ENCODE measurements at regions not wholly inside any gene's neighbourhood (a gene's known extent, or its start where the extent isn't known, plus 50 kb on each side); places are given as distances from the start of the nearest gene placed in this dataset.
"Not testable (repeated sequence)": the region's sequence is repeated elsewhere in the genome, so short reads cannot be mapped to it uniquely, and the experiment has no call there.

- Histone ChIP-seq H3K36me3 (ENCODE audit: control insufficient read depth in 2 of 2, insufficient read depth in 2 of 2, low read length in 1 of 2) (no peaks in the 10 kb centered on the region), H3K9me3 (ENCODE audit: control insufficient read depth in 2 of 2, insufficient read depth in 1 of 2, low read depth in 1 of 2, low read length in 1 of 2) (peaks cover 0 to 3% of the 10 kb centered on the region in 2 donors), H3K4me1 (ENCODE audit: control insufficient read depth in 2 of 2, insufficient read depth in 2 of 2, low read length in 1 of 2) (no peaks in the 10 kb centered on the region), H3K27me3 (ENCODE audit: control insufficient read depth in 1 of 2, insufficient read depth in 2 of 2, low read length in 2 of 2) (no peaks in the 10 kb centered on the region), H3K27ac (ENCODE audit: low read depth in 2 of 2, low read length in 1 of 2) (no peak overlapping the region), H3K4me3 (ENCODE audit: low read depth in 1 of 2, low read length in 2 of 2) (no peak overlapping the region)
- WGBS, 2 donors: 100% methylated on average over 1 of the region's 1 CpG
Measured at GRCh38 chr10:61039868-61040267, 95.9 kb upstream of the RHOBTB1 start.

- not testable (repeated sequence) for H3K4me3 ChIP-seq (ENCODE audit: low read depth in 1 of 2, low read length in 2 of 2); H3K4me1 ChIP-seq (ENCODE audit: control insufficient read depth in 2 of 2, insufficient read depth in 2 of 2, low read length in 1 of 2); H3K36me3 ChIP-seq (ENCODE audit: control insufficient read depth in 2 of 2, insufficient read depth in 2 of 2, low read length in 1 of 2); H3K27me3 ChIP-seq (ENCODE audit: control insufficient read depth in 1 of 2, insufficient read depth in 2 of 2, low read length in 2 of 2); H3K9me3 ChIP-seq (ENCODE audit: control insufficient read depth in 2 of 2, insufficient read depth in 1 of 2, low read depth in 1 of 2, low read length in 1 of 2); H3K27ac ChIP-seq (ENCODE audit: low read depth in 2 of 2, low read length in 1 of 2)
- WGBS, 2 donors: 88% methylated on average over 16 of the region's 16 CpGs
Measured at GRCh38 chr10:61037261-61037830, 93.4 kb upstream of the RHOBTB1 start.

GRCh38 chr10:61036148-61036547 is 92.2 kb upstream of the RHOBTB1 start:
- H3K36me3 ChIP-seq (ENCODE audit: control insufficient read depth in 2 of 2, insufficient read depth in 2 of 2, low read length in 1 of 2); H3K27ac ChIP-seq (ENCODE audit: low read depth in 2 of 2, low read length in 1 of 2); H3K4me3 ChIP-seq (ENCODE audit: low read depth in 1 of 2, low read length in 2 of 2); H3K4me1 ChIP-seq (ENCODE audit: control insufficient read depth in 2 of 2, insufficient read depth in 2 of 2, low read length in 1 of 2); H3K27me3 ChIP-seq (ENCODE audit: control insufficient read depth in 1 of 2, insufficient read depth in 2 of 2, low read length in 2 of 2); H3K9me3 ChIP-seq (ENCODE audit: control insufficient read depth in 2 of 2, insufficient read depth in 1 of 2, low read depth in 1 of 2, low read length in 1 of 2): not testable (repeated sequence)
- 96 to 97% methylated on average over 3 of the region's 3 CpGs for WGBS, 2 donors

GRCh38 chr10:61031341-61031740 is 87.4 kb upstream of the RHOBTB1 start:
- Histone ChIP-seq H3K27ac (ENCODE audit: low read depth in 2 of 2, low read length in 1 of 2) (no peak overlapping the region), H3K27me3 (ENCODE audit: control insufficient read depth in 1 of 2, insufficient read depth in 2 of 2, low read length in 2 of 2) (no peaks in the 10 kb centered on the region), H3K4me3 (ENCODE audit: low read depth in 1 of 2, low read length in 2 of 2) (no peak overlapping the region), H3K36me3 (ENCODE audit: control insufficient read depth in 2 of 2, insufficient read depth in 2 of 2, low read length in 1 of 2) (no peaks in the 10 kb centered on the region), H3K9me3 (ENCODE audit: control insufficient read depth in 2 of 2, insufficient read depth in 1 of 2, low read depth in 1 of 2, low read length in 1 of 2) (no peaks in the 10 kb centered on the region), H3K4me1 (ENCODE audit: control insufficient read depth in 2 of 2, insufficient read depth in 2 of 2, low read length in 1 of 2) (no peaks in the 10 kb centered on the region)
- 90 to 95% methylated on average over 3 of the region's 3 CpGs for WGBS, 2 donors

- Histone ChIP-seq H3K27me3 (ENCODE audit: control insufficient read depth in 1 of 2, insufficient read depth in 2 of 2, low read length in 2 of 2) (no peaks in the 10 kb centered on the region), H3K9me3 (ENCODE audit: control insufficient read depth in 2 of 2, insufficient read depth in 1 of 2, low read depth in 1 of 2, low read length in 1 of 2) (no peaks in the 10 kb centered on the region), H3K4me3 (ENCODE audit: low read depth in 1 of 2, low read length in 2 of 2) (no peak overlapping the region), H3K27ac (ENCODE audit: low read depth in 2 of 2, low read length in 1 of 2) (no peak overlapping the region), H3K36me3 (ENCODE audit: control insufficient read depth in 2 of 2, insufficient read depth in 2 of 2, low read length in 1 of 2) (no peaks in the 10 kb centered on the region), H3K4me1 (ENCODE audit: control insufficient read depth in 2 of 2, insufficient read depth in 2 of 2, low read length in 1 of 2) (no peaks in the 10 kb centered on the region)
- WGBS, 2 donors: 86 to 87% methylated on average over 2 of the region's 2 CpGs
Measured at GRCh38 chr10:61029411-61029810, 85.4 kb upstream of the RHOBTB1 start.

GRCh38 chr10:61028861-61029361 is 84.9 kb upstream of the RHOBTB1 start:
- no peaks in the 10 kb centered on the region for H3K36me3 ChIP-seq (ENCODE audit: control insufficient read depth in 2 of 2, insufficient read depth in 2 of 2, low read length in 1 of 2)
- 69 to 71% methylated on average over 5 of the region's 5 CpGs for WGBS, 2 donors
- H3K4me1 ChIP-seq (ENCODE audit: control insufficient read depth in 2 of 2, insufficient read depth in 2 of 2, low read length in 1 of 2): no peaks in the 10 kb centered on the region
- H3K27me3 ChIP-seq (ENCODE audit: control insufficient read depth in 1 of 2, insufficient read depth in 2 of 2, low read length in 2 of 2): no peaks in the 10 kb centered on the region
- no peaks in the 10 kb centered on the region for H3K9me3 ChIP-seq (ENCODE audit: control insufficient read depth in 2 of 2, insufficient read depth in 1 of 2, low read depth in 1 of 2, low read length in 1 of 2)
- no peak overlapping the region for H3K27ac ChIP-seq (ENCODE audit: low read depth in 2 of 2, low read length in 1 of 2)
- H3K4me3 ChIP-seq (ENCODE audit: low read depth in 1 of 2, low read length in 2 of 2): no peak overlapping the region

GRCh38 chr10:61024856-61025201 is 80.8 kb upstream of the RHOBTB1 start:
- Histone ChIP-seq H3K4me3 (ENCODE audit: low read depth in 1 of 2, low read length in 2 of 2) (no peak overlapping the region), H3K9me3 (ENCODE audit: control insufficient read depth in 2 of 2, insufficient read depth in 1 of 2, low read depth in 1 of 2, low read length in 1 of 2) (no peaks in the 10 kb centered on the region), H3K4me1 (ENCODE audit: control insufficient read depth in 2 of 2, insufficient read depth in 2 of 2, low read length in 1 of 2) (no peaks in the 10 kb centered on the region), H3K36me3 (ENCODE audit: control insufficient read depth in 2 of 2, insufficient read depth in 2 of 2, low read length in 1 of 2) (no peaks in the 10 kb centered on the region), H3K27ac (ENCODE audit: low read depth in 2 of 2, low read length in 1 of 2) (no peak overlapping the region), H3K27me3 (ENCODE audit: control insufficient read depth in 1 of 2, insufficient read depth in 2 of 2, low read length in 2 of 2) (no peaks in the 10 kb centered on the region)
- WGBS, 2 donors: 67 to 79% methylated on average over 2 of the region's 2 CpGs

- H3K4me3 ChIP-seq (ENCODE audit: low read depth in 1 of 2, low read length in 2 of 2): no peak overlapping the region
- 30 to 54% methylated on average over 1 of the region's 1 CpG for WGBS, 2 donors
- H3K9me3 ChIP-seq (ENCODE audit: control insufficient read depth in 2 of 2, insufficient read depth in 1 of 2, low read depth in 1 of 2, low read length in 1 of 2): no peaks in the 10 kb centered on the region
- H3K4me1 ChIP-seq (ENCODE audit: control insufficient read depth in 2 of 2, insufficient read depth in 2 of 2, low read length in 1 of 2): no peaks in the 10 kb centered on the region
- no peaks in the 10 kb centered on the region for H3K36me3 ChIP-seq (ENCODE audit: control insufficient read depth in 2 of 2, insufficient read depth in 2 of 2, low read length in 1 of 2)
- no peaks in the 10 kb centered on the region for H3K27me3 ChIP-seq (ENCODE audit: control insufficient read depth in 1 of 2, insufficient read depth in 2 of 2, low read length in 2 of 2)
- H3K27ac ChIP-seq (ENCODE audit: low read depth in 2 of 2, low read length in 1 of 2): no peak overlapping the region
Measured at GRCh38 chr10:61024151-61024855, 80.3 kb upstream of the RHOBTB1 start.

- no peaks in the 10 kb centered on the region for H3K9me3 ChIP-seq (ENCODE audit: control insufficient read depth in 2 of 2, insufficient read depth in 1 of 2, low read depth in 1 of 2, low read length in 1 of 2)
- no peaks in the 10 kb centered on the region for H3K36me3 ChIP-seq (ENCODE audit: control insufficient read depth in 2 of 2, insufficient read depth in 2 of 2, low read length in 1 of 2)
- H3K27me3 ChIP-seq (ENCODE audit: control insufficient read depth in 1 of 2, insufficient read depth in 2 of 2, low read length in 2 of 2): no peaks in the 10 kb centered on the region
- H3K27ac ChIP-seq (ENCODE audit: low read depth in 2 of 2, low read length in 1 of 2): no peak overlapping the region
- H3K4me1 ChIP-seq (ENCODE audit: control insufficient read depth in 2 of 2, insufficient read depth in 2 of 2, low read length in 1 of 2): no peaks in the 10 kb centered on the region
- no peak overlapping the region for H3K4me3 ChIP-seq (ENCODE audit: low read depth in 1 of 2, low read length in 2 of 2)
Measured at GRCh38 chr10:61023053-61023452, 79.1 kb upstream of the RHOBTB1 start.

GRCh38 chr10:61021926-61022325 is 77.9 kb upstream of the RHOBTB1 start:
- H3K4me3 ChIP-seq (ENCODE audit: low read depth in 1 of 2, low read length in 2 of 2): no peak overlapping the region
- H3K4me1 ChIP-seq (ENCODE audit: control insufficient read depth in 2 of 2, insufficient read depth in 2 of 2, low read length in 1 of 2): no peaks in the 10 kb centered on the region
- no peaks in the 10 kb centered on the region for H3K9me3 ChIP-seq (ENCODE audit: control insufficient read depth in 2 of 2, insufficient read depth in 1 of 2, low read depth in 1 of 2, low read length in 1 of 2)
- no peaks in the 10 kb centered on the region for H3K36me3 ChIP-seq (ENCODE audit: control insufficient read depth in 2 of 2, insufficient read depth in 2 of 2, low read length in 1 of 2)
- H3K27me3 ChIP-seq (ENCODE audit: control insufficient read depth in 1 of 2, insufficient read depth in 2 of 2, low read length in 2 of 2): no peaks in the 10 kb centered on the region
- WGBS, 2 donors: 80 to 82% methylated on average over 2 of the region's 2 CpGs
- H3K27ac ChIP-seq (ENCODE audit: low read depth in 2 of 2, low read length in 1 of 2): no peak overlapping the region
